ENCODE measurements at regions not wholly inside any gene's neighbourhood (a gene's known extent, or its start where the extent isn't known, plus 50 kb on each side); places are given as distances from the start of the nearest gene placed in this dataset.
A peak's percentile ranks its signal among the peaks of the same experiment; 100 is the strongest.
"Not testable (repeated sequence)": the region's sequence is repeated elsewhere in the genome, so short reads cannot be mapped to it uniquely, and the experiment has no call there.

DNA sequence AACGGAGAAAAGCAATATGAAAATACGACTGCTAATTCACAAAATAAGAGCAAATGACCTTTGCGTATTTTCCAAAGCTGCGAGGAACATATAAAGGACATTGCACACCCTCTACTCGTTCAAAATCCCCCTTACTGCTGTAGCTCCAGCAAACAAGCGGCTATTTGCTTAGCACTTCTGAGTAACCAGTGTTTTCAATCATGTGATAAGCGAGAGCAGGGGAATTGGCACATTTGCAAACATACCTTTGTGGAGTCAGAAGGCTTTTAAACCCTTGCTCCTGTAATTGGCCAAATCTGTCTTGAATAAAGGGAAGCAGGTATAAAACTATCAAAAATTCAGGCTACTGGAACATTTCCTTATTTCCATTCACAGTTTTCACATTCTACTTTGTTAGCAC, 610.2 kb downstream of the UBE2NL start:
- DNase-seq (ENCODE audit: extremely low spot score, insufficient read length, low read depth) (no peak), FAIRE-seq (no peak)

DNA sequence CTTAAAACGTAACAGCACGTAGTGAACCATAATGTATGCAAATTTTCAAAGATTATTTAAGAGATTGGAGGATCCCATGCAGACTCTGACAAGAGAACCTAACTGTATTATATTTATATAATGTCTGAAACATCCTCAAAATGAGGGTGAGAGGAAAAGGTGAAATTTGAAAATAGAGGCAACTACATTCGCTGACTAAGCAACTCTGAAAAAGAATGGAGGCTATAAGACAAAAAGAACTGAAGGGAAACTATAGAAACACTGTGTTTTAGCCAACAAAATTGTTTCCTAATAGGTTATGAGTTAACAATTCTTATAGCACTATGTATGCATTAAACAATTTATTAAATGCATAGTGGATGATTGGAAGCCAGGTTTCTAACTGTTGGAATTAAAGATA, 648.0 kb downstream of the UBE2NL start:
- FAIRE-seq: no peak

DNA sequence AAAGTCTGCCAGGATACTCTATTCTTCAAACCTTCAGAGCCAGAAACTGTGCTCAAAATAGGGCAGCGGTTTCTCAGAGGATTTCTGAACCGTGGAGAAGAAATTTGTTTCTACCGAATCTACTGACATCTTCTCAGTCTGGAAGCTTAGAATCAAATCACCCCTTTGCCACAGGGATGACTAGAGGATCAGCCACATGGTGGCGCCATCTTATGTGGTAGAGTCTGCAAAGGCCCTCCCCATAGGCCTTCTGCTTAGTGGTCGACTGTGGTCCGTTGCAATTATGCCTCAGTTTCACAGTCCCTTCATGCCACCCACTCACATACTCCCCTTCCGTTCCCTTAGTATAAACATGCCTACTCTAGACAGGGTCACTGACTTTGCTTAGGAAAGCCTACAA, 680.7 kb upstream of the SPANXN1 start:
- DNase-seq (ENCODE audit: extremely low spot score, insufficient read length, low read depth) (no peak), FAIRE-seq (no peak)

More for the DNA sequence above, 648.0 kb downstream of the UBE2NL start:
- no peak for DNase-seq (ENCODE audit: extremely low spot score, insufficient read length, low read depth)

DNA sequence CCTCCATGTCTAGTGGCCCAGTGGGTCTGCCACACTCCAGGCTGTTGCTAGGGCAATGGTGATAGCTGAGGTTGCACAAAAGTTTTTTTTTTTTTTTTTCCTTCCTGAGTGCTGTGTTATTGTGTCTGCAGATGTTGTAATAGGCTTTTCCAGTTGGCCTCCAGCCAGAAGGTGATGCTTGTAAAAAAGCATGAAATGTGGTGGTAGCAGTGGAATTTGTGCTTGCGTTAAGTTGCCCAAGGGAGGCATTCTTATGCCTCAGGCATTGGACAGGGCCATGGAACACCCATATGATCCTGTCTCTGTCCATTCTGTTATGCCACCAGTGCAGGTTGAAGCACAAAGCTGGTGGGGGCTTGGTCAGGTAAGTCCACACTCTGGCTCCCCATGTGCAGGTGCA, 660.5 kb upstream of the SPANXN1 start:
- FAIRE-seq (no peak), DNase-seq (ENCODE audit: extremely low spot score, insufficient read length, low read depth) (no peak)

DNA sequence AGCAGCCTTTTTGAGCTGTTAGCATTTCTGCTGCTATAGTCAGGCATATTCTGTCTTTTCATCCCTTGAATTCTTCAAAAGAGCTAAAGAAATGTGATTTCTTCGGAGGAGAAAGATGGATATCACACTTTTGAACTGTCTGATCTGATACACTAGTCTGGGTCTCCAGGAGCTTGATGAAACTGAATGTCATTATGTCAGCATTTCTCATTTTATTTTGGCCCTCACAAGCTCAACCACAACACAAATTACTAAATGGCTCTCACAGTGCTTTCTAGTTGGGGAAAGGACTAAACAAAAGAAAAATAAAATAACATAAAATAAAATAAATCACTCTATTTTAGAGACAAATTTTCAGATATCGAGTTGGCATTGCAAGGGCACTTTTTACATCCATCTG, 655.3 kb upstream of the SPANXN1 start:
- FAIRE-seq (no peak), DNase-seq (ENCODE audit: extremely low spot score, insufficient read length, low read depth) (no peak)

DNA sequence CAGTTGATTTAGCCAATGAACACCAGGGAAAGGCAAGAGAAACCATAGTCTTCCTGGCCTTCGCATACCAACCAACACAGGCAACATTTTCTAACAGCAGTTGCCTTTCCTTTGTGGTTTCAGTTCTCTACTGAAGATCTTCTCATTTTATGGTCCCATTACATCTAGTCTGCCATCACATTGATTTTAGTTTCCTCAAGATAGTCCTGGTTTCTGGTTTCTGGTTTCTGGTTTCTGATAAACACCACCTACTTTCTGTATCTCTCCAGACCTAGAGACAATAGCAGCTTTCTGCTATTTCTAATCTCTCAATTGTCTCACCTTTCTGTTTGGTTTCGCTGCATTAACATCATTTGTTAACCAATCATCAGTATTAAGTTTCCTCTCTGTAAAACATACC, 646.3 kb upstream of the SPANXN1 start:
- DNase-seq (ENCODE audit: extremely low spot score, insufficient read length, low read depth) (no peak), FAIRE-seq (no peak)

DNA sequence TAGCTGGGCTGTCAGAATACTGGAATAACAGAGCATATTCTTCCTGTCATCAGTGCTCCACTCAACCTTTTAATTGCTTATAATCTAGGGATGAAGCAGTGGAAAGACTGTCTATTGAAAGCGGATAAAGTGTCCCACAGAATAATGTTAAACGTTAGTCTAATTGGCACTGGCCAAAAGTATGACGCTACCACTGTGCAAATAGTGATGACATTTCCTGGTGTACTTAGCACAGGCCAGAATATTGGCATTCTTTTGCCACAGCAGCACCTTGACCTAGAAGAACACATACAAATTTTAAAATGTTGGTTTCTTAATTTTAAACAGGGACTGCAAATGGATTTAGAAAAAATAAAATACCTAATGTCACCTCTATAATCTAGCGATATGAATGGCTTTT, 635.2 kb upstream of the SPANXN1 start:
- DNase-seq (ENCODE audit: extremely low spot score, insufficient read length, low read depth): no peak
- no peak for FAIRE-seq

DNA sequence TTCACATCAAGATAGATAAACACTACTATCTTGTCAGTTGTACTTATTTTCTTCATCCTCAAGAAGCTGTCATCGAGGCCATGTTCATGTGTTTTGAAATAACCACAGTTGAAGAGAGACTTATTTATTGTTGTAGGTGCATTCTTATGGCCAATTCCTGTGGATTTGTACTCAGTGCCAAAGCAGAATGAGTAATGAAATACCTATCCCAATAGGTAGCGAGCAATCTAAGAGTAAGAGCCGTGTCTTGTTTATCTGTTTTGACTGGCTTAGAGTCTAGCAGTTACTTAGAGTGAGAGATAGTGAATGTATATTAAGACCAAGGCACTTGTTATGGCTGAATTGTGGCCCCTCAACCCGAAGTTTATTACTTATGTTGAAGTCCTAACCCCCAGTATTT, 631.0 kb upstream of the SPANXN1 start:
- no peak for FAIRE-seq

DNA sequence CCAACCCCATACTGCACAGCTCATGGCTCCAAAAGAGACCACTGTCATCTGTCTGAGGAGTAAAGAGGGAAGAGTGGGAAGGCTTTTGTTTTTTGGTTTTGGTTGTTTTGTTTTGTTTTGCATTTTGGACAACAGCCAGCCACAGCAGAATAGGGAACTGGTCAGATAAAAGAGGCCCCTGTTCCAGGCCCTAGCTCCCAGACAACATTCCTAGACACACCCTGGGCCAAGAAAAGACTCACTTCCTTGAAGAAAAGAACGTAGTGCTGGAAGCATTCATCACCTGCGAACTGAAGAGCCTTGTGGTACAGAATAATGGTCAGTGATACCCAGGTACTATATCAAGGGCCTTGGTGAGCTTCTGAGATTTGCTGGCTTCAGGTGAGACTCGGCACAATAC, 619.4 kb upstream of the SPANXN1 start:
- FAIRE-seq: no peak
- no peak for DNase-seq (ENCODE audit: extremely low spot score, insufficient read length, low read depth)

More for the DNA sequence above, 631.0 kb upstream of the SPANXN1 start:
- DNase-seq (ENCODE audit: extremely low spot score, insufficient read length, low read depth): no peak

DNA sequence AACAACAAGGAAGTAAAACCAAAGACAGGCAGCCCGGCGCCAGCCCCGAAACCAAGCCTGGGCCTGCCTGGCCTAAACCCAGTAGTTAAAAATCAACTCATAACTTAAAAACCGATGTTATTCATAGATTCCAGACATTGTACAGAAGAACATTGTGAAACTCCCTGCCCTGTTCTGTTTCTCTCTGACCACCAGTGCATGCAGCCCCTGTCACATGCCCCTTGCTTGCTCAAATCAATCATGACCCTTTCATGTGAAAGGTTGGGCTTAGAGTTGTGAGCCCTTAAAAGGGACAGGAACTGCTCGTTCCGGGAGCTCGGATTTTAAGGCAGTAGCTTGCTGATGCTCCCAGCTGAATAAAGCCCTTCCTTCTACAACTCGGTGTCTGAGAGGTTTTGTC, 612.9 kb upstream of the SPANXN1 start:
- not testable (repeated sequence) for DNase-seq (ENCODE audit: extremely low spot score, insufficient read length, low read depth); FAIRE-seq

DNA sequence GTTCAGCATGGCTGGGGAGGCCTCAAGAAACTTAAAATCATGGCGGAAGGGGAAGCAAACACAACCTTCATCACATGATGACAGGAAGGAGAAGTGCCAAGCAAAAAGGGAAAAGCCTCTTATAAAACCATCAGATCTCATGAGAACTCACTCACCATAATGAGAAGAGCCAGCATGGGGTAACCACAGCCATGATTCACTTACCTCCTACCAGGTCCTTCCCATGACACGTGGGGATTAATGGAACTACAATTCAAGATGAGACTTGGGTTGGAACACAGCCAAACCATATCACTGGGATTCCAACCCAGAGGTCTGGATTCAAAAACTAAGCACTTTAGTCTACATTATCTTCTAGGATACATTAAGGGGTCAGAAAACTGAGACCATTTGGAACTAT, 609.6 kb upstream of the SPANXN1 start:
- no peak for DNase-seq (ENCODE audit: extremely low spot score, insufficient read length, low read depth)
- no peak for FAIRE-seq

DNA sequence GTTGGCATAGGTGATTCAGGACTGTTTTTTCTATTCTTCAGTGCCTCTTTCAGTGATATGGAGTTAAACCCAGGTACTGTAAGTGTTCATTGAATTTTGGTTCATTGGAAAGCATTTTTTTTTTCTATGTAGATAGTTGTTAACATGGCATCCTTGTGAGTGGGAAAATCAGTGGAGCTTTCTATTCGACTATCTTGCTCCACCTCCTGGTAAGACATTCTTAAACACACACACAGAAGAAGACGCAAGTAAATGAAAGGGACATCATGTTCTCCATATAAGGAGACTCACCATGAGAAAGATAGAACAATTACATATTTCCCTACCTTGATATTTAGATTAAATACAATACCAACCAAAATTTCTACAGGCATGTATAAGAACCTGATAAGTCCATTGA, 598.5 kb upstream of the SPANXN1 start:
- no peak for FAIRE-seq
- DNase-seq (ENCODE audit: extremely low spot score, insufficient read length, low read depth): no peak

DNA sequence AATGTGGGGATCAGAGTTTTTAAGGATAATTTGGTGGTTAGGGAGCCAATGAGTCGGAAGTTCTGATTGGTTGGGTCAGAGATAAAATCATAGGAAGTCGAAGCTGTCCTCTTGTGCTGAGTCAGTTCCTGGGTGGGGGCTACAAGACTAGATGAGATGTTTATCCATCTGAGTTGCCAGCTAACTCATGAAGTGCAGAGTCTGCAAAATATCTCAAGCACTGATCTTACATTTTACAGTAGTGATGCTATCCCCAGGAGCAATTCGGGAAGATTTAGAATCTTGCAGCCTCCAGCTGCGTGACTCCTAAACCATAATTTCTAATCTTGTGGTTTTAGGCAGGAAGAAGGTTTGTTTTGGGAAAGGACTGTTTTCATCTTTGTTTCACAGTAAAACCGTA, 565.8 kb upstream of the SPANXN1 start:
- no peak for DNase-seq (ENCODE audit: extremely low spot score, insufficient read length, low read depth)
- FAIRE-seq: no peak

DNA sequence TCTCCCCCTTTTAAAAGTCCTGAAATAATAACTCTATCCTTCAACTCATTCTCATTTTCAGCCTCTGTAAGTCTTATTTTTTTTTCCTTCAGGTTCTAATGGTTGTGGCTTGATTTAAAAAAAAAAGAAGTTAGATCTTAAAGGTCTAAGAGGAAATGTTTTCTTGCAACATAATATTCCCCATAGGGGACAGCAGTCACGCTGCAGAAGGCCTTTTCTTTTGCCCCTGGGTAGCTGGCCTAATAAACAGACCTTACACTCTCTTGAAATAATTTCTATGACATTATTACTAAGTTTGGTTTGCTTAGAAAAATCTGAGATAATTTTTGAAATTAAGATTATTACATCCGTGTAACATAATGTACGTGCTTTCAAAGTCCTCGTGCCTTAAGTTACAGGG, 564.1 kb upstream of the SPANXN1 start:
- no peak for FAIRE-seq
- no peak for DNase-seq (ENCODE audit: extremely low spot score, insufficient read length, low read depth)

DNA sequence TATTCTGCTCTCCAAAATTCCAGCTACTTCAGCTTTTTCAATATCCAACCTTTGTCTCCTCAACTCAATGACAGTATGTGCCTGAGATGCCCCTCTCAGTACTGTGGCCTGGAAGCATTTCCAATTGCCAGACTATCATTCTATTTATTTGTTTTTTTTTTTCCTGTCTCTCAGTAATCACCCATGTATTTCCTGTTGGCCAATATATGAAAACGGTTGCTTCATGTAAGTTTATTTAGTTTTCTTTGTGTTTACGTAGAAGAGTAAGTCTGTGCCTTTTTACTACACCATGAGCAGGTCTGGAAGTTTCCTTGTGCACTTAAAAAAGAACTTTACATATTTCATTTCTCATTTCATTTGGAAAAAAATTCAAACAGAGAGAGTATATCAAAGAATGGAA, 537.5 kb upstream of the SPANXN1 start:
- FAIRE-seq: no peak
- no peak for DNase-seq (ENCODE audit: extremely low spot score, insufficient read length, low read depth)

DNA sequence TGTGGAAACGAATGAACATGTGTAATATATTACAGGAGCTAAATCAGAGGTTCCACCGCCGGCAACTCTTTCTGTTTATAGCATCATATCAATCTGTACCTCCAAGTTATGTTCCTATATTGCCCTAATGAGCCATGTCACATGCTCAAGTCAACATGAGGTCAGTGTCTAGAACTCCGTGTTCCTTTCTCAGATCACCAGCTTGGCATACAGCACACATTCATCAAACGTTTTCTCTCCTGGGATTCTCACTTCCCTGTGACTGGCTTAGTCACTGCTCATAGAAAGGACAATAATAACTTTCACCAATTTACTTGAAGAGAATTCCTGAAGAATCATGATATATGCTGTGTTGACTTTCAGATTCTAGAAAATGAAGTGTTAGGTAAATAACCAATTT, 532.0 kb upstream of the SPANXN1 start:
- DNase-seq (ENCODE audit: extremely low spot score, insufficient read length, low read depth): no peak
- peak; percentile 15 for FAIRE-seq

DNA sequence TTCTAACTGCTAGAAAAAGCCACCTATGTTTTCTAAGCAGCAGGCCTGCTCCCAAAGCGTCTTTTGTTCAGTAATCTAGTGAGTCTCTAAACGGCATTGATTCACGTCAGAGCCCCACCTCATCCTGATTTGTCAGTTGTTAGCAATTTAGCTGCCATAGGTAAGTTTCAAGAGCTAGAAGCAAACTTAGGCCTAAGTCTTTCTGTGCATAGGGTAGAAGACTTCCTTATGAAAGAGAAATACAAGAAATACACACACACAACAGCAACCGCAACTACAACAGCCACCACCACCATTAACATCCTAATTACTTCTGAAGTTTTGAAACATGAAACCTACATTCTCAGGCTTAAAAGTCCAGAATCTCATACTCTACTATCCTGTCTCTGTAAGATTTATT, 531.1 kb upstream of the SPANXN1 start:
- no peak for FAIRE-seq
- DNase-seq (ENCODE audit: extremely low spot score, insufficient read length, low read depth): no peak

DNA sequence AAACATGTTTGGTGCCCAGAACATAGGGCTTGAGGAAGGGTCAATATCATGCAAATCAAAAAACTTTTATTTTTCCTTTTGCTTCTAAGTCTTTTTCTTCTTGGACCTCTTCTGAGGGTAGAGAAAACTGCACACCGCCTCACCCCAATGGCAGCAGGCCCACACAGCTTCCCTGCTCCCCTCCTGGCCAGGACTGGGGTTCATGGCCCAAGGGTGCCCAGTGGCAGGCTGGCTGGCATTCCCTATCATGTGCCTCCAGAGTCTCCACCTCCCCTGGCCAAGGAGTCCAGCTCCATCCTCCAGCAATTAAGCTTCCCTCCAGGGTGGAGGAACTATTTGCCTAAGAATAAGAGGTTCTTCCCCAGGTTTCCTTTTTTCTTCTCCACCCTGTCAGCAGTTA, 529.6 kb upstream of the SPANXN1 start:
- no peak for DNase-seq (ENCODE audit: extremely low spot score, insufficient read length, low read depth)
- no peak for FAIRE-seq

DNA sequence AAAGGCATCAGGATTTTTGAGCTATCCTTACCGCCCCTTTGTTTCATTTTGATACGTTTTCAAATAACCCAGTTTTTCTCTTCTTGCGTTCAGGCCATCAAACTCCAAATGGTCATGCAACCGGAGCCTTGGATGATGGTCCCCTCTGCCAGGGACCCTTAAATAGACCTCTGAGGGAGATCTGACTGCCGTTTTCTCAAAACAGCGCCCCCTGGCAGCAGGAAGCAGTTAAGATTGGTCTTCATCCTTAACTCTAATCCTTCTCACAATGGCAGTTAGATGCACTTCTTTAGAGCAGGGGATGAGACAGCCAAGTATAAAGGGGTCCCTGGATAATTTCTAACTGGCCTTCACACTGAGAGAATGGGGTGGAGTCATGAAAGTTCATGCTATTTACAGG, 525.0 kb upstream of the SPANXN1 start:
- DNase-seq (ENCODE audit: extremely low spot score, insufficient read length, low read depth): no peak

DNA sequence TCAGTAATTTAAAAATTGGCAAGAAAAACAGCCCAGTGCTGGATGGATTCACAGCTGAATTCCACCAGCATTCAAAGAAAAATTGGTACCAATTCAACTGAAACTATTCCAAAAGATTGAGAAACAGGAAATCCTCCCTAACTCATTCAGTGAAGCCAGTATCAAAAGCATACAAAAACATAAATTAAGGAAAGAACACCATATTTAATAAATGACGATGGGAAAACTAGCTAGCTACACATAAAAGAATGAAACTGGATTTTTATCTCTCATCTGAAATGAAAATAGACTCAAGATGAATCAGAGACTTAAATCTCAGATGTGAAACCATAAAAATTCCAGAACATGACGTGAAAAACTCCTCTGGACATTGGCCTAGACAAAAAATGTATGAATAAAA, 516.8 kb upstream of the SPANXN1 start:
- DNase-seq (ENCODE audit: extremely low spot score, insufficient read length, low read depth) (no peak), FAIRE-seq (no peak)

More for the DNA sequence above, 525.0 kb upstream of the SPANXN1 start:
- FAIRE-seq: no peak

DNA sequence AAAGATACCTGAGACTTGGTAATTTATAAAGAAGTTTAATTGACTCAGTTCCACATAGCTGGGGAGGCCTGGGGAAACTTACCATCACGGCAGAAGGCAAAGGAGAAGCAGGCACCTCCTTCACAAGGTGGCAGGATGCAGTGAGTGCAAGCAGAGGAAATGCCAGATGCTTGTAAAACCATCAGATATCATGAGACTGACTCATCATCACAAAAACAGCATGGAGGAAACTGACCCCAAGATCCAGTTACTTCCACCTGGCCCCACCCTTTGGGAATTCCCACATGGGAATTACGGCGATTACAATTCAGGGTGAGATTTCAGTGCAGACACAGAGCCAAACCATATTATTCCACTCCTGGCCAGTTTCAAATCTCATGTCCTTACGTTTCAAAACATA, 514.7 kb upstream of the SPANXN1 start:
- no peak for DNase-seq (ENCODE audit: extremely low spot score, insufficient read length, low read depth)
- FAIRE-seq: no peak

DNA sequence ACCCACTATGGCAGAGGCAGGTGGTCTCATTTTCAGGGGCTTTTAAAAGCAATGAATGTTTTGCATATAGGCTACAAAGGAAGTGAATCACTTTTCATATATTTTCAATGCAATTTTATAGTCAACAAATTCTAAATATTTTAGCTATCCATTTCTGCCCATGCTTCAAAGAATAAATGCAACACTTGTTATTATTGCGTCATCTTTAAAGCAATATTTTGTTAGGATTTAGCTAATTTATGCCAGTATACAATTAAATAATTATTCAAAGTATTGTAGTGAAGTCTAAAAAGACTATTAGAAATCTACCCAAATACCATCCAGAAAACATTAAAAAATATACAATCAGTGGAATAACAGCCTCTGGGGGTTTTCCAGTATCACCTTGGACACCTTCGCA, 509.1 kb upstream of the SPANXN1 start:
- FAIRE-seq: no peak

DNA sequence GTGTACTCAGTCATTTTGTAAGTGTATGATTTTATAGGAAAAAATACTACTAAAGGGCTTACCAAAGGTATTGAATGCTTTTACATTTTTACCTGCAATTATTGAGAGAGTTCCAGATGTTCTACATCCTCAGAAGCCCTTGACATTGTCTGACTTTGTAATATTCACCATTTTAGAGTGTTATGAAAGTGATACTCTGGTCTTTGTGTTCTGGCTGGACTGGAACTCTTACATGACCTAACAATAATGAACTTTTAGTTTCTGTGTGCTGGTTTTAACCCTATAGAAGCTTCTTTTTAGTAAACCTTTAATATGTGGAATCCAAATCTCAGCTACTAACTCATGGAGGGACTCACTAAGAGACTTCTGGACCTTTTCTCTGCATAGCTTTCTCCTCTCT, 478.8 kb upstream of the SPANXN1 start:
- no peak for FAIRE-seq

More for the DNA sequence above, 509.1 kb upstream of the SPANXN1 start:
- DNase-seq (ENCODE audit: extremely low spot score, insufficient read length, low read depth): no peak

More for the DNA sequence above, 478.8 kb upstream of the SPANXN1 start:
- DNase-seq (ENCODE audit: extremely low spot score, insufficient read length, low read depth): no peak
